Prostate gland (tissue), 2 donors: ENCODE measurements at regions not wholly inside any gene's neighbourhood (a gene's known extent, or its start where the extent isn't known, plus 50 kb on each side); places are given as distances from the start of the nearest gene placed in this dataset.

Source experiments
- CTCF ChIP-seq, 4 experiments: fragments of 200-600 bp in 2 of 4; fragments of 450-650 bp in 2 of 4; sonication (generic) in 2 of 4; IDR thresholded peaks; 1 replicate in 3 of 4; 2 replicates in 1 of 4; pipeline ENCODE4 v1.5.1; 2016 to 2019; ENCODE audit warnings: antibody characterized with exemption in 4 of 4, mild to moderate bottlenecking in 2 of 4, moderate library complexity in 2 of 4
- POLR2A ChIP-seq: fragments of 450-650 bp; IDR thresholded peaks from one replicate; pipeline ENCODE4 v1.6.1; 2016; ENCODE audit warnings: antibody characterized with exemption, mild to moderate bottlenecking
- POLR2AphosphoS5 ChIP-seq: sonication (generic); formaldehyde crosslinking; IDR thresholded peaks from one replicate; pipeline ENCODE4 v1.6.1; 2017; ENCODE audit warnings: antibody characterized with exemption

GRCh38 chr4:19241895-19242294 is 1009.8 kb upstream of the SLIT2 start:
- TF ChIP-seq CTCF (IDR thresholded peaks at IDR 0.05) (no peak), POLR2AphosphoS5 (no peak), POLR2A (no peak)
